HG03432 (cell line): ENCODE measurements at regions not wholly inside any gene's neighbourhood (a gene's known extent, or its start where the extent isn't known, plus 50 kb on each side); places are given as distances from the start of the nearest gene placed in this dataset.
A peak's percentile ranks its signal among the peaks of the same experiment; 100 is the strongest.

Experiments used
- ATAC-seq: cut with Tn5 transposase; IDR thresholded peaks from one replicate; pipeline ENCODE4 v1.9.1; 2021; ENCODE audit warnings: mild to moderate bottlenecking, moderate library complexity; ENCODE audit not compliant: unreplicated experiment

DNA sequence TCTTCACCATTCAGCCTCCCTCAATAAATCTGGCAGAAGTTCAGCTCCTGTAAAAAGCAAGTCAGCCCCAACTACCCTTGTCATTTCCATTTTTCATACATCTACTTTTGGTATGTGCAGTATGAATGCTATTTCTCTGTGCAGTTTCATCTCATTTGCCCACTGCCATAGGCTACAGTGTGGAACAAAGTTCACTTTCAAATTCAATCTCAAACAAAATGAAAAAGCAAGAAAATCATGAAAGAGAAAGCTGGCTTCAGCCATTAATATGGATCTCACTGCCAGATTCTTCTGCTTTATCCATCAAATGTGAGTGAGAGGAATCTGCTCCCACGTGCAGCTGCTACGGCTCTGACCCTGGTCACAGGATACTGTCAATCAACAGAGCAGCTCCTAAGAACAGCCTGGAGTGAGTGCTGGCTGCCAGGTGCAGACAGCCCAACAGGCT lies 494.2 kb downstream of the ZNF608 start:
- no peak for ATAC-seq

DNA sequence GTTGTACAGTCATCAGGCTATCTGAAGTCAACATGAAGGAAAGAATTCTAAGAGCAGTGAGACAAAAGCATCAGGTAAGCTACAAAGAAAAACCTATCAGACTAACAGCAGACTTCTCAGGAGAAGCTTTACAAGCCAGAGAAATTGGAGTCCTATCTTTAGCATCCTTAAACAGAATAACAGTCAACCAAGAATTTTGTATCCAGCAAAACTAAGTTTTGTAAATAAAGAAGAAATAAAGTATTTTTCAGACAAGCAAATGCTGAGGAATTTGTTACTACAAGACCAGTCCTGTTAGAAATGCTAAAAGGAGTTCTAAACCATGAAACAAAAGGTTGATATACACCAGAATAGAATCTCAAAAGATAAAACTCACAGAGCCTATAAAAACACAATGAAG lies 501.2 kb downstream of the ZNF608 start:
- no peak for ATAC-seq

DNA sequence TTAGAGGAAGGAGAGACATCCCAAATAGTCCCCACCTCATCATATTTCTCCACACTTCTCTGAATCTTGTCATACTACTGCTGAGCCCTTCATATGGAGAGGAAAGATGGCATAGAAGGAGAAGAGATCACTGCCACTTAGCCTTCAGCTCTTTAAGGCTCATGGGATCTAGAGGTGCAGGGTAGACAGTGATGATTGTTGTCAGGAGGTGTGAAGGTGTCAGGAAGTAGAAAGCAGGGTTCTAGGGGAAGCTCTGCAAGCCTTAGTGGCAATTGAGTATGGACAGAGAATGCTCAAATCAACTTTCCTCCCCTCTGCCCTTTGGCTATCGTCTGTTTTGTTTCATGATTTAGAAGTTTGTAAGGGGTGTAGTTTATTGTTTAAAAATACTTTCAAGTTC lies 505.7 kb downstream of the ZNF608 start:
- ATAC-seq: no peak

DNA sequence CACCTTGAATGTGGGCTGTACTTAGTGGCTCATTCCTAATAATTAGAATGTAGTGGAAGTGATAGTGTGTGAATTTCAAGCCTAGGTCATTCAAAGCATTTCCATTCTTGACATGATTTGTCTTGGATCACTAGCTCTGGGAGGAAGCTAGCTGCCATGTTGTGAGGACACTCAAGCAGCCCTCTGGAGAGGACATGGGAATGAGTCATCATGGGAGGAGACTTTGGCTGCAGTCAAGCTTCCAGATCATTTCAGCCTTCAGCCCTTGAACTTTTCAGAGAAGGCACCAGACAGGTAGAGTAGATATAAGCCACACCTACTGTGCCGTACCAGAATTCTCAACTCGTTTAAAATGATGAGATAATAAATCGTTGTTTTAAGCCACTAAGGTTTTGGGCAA lies 506.9 kb downstream of the ZNF608 start:
- ATAC-seq: no peak

DNA sequence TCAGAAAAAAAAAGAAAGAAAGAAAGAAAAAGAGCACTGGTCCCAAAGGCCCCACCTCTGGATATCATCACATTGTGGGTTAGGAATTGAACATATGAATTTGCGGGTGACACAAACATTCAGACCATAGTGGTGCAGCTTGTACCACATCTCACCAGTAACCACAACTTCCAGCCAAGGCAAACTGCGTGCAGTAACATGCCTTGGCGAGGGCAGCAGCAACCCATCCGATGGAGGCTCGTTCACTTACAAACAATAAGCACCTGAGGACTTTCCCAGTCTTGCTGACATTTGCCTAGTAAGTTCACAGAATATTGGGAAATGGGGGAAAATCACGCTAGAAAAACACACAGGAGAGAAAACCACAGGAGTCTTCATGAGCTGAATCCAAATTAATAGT lies 508.1 kb downstream of the ZNF608 start:
- ATAC-seq: no peak

DNA sequence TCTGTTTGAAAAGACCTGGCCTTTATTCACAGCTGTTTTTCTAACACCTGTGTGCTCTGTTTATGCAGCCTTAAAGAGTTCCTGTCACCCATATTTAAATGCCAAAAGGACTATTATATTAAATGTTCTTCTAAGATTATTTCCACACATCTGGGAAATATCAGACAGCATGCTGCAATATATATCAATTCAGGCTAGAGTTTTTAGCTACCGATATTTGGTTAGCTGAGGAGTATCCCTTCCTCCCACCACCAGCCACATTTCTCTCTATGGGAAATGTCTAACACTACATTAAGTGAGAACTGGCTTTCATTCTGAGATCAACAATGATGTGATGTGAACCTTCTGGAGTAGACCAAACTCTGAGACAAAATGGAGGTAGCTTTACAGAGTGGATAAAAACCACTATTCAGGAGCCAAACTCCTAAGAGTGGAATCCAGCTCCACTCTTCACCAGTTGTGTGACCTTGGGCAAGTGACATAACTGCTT lies 509.2 kb downstream of the ZNF608 start:
- no peak for ATAC-seq

DNA sequence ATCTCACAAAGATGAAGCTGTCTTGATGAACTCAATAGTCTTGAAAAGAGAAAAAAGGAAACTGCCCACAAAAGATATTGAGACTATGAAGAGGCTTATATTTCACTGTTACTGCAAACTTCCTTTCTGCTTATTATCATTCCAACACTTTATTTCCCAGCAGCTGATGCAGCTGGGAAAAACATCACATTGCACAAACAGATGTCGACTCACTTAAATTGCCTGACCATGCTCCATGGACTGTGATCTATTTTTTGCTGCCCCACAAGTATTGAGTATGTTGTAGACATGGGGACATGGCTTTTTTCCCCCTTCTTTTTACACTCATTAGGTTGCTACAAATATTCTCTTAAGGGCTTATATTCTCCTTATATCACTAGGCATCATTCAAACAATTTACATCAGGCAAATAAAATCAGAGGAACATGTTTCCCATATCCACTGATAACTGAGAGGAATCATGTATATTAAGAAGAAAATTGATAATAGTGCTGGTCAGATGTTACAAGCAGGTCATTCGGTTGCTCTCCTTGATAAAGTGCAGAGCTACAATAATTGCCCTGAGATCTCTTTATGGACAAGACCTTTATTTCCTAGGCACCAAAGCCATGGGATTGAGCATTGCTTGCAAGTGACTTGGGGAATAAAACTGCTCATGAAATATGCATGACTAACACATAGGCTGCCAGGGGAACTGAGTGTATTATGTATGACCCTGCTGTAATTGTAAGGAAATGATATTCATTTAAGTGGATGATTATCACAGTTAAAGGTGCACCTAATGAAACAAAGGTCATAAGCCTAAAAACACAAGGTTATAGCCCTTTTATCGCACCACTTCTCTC lies 509.9 kb downstream of the ZNF608 start:
- ATAC-seq: no peak

DNA sequence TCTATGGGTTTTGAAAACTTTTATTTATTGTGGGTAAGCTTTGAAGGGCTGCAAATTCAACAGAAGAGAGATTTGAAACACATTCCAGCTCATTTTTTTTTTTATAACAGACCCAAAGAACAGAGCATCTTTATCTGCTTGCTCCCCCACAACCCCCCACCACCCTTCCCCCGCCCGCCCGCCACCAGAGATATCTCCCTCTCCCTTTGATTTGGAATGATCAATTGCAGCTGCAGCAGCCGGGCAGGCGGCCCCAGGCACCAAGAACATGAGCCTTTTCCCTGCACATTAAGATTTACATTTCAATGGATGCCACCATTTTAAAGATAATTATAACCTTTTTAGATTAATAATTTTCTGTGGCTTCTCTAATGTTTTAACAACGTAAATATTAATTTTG lies 510.9 kb downstream of the ZNF608 start:
- no peak for ATAC-seq

DNA sequence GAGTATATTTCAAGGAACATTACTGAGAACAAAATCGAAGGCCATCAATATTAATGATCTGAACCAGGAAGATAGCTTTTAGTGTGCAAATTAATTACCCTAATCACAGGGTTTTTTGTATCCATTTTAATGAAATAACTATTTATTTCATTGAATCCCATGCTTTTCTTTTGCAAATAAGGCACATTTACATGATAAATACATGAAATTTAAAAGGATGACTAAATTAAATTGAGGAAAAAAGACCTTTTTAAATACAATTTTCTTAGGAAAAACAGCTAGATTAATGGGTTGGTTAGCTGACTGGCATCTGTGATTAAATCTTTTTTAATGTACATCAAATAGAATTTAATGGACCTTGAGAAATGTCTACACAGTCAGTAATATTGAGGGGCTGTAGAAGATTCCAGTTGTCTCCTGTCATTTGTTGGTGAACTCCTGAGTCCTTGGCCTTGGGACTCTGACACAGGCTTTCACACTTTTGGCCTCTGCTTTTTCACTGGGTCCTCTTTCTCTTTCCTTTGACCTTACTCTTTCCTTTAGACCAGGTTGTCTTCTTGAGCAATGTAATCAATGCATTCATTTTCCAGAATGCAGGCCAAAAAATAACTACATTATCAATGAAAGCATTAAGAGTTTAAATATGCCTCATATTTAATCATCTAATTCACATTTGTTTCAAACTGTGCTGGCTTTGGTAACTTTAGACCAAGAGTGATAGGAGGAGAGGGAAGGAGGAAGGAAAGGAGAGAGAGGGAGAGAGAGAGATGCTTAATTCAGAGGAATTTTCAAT lies 511.5 kb downstream of the ZNF608 start:
- ATAC-seq: no peak

DNA sequence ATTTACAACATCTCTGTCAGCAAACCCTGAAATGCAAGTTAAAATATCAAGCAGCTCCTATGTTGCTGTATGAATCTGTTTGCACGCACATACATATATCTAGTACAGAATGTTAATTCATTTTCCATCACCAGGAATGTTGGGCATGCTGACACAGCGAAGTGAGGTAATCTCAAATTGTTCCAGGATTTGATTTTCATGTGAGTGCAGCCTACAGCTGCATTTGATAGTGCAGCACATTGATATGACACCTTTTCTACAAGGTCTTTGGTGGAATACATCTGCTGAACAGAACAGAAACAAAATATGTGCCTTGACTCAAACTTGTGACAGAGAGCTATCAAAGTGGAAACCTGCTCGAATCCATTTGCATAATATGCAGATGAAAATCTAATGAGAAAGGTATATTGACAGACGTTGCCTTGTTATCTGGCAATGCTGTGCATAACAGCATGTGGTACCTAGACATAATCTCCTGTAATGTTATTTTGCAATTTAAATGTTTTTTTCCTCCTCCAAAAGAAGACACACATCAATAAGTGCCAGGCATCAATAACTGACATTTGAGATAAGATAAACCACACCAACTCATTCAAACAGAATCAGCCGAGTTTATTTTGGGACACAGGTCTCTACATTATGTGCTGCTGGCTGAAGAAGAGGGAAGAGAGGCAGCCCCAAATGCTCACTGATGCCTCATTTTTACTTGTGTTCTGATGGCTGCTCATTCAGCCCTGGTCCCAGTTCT lies 512.2 kb downstream of the ZNF608 start:
- ATAC-seq: no peak

DNA sequence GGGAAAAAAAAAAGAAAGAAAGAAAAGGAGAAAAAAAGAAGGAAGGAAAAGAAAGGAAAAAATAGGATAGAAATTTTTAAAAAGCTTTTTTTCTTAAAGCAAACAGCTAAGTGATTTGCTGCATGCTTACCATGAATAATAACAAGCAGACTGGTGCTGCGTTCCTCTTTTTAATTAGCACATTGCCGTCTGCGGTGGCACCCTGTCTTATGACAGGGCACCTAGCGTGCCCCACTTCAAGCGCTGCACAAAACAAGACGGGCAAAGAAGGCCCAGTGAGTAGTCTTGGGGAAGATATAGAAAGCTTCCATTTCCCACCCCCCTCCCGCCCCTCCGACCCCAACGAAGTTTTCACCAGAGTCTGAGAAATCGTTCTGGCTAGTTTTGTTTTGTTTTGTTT lies 513.9 kb downstream of the ZNF608 start:
- ATAC-seq: no peak

DNA sequence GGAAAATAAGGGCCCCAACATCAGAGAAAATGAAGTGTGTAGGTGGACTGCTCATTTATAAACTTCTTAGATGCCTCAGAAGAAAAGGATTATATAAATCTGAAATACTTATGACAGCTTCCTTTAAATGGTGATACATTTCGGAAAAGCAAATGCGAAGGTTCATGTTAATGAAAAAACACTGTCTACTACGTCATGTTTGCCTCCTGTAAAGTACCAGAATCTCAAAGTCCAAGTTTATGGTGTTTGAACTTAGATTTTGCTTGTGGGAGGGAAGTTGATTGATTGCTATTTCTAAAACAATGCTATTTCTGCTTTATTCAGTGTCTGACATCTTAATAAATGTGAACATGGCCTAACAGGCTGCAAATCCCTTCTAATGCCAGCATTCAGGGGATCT lies 514.6 kb downstream of the ZNF608 start:
- ATAC-seq: no peak

DNA sequence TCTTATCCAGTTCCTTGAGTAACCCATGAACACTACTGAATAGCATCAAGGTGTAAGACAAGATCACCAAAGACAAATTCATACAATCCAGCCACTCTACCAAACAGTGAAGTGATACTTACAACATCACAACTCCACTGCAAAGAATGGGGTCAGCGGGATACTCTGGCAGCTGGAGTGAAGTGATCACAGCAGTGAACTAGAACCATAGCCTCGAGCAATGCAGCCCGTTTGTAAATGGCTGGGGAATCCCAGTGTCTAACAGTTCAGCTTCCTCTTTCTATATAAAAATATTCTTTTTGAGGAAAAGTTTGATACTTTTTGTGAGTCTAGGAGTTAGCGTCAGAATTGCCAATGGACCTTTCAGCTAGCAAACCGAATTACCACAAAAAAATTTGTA lies 515.2 kb downstream of the ZNF608 start:
- no peak for ATAC-seq

DNA sequence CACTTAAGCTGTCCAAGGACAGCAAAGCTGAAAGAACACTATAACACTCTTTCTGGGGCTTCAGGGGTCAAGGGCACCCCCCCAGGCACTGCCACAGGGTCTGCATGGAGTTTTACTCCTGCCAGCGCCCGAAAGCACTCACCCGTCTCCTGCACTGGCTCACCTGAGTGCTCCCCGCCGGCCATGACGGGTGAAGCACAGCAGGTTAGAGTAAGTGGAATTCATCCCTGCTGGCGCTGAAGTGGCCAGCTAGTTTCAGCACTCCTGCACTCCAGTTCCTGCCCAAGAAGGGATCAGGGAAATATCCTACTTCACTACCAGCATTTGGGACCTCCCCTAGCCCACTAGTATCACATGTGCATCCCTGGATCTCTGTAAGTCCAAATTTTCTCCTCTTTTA lies 516.0 kb downstream of the ZNF608 start:
- ATAC-seq: no peak

DNA sequence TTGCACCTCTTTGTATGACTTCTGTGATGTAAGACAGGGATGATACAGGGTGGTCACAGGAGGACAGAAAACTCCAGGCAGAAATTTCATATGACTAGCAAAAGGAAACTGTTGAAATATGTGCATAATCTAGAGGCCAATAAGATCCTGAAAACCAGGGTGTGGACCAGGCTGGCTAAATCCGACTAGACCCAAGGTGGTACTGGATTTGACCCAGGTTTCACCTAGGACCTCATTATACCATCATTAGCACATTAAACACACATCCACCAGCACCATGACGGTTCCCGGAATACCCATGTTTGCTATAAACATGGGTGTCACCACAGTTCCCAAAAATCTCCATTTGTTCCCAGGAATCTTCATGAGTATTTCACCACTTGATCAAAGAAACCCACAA lies 517.1 kb downstream of the ZNF608 start:
- no peak for ATAC-seq

DNA sequence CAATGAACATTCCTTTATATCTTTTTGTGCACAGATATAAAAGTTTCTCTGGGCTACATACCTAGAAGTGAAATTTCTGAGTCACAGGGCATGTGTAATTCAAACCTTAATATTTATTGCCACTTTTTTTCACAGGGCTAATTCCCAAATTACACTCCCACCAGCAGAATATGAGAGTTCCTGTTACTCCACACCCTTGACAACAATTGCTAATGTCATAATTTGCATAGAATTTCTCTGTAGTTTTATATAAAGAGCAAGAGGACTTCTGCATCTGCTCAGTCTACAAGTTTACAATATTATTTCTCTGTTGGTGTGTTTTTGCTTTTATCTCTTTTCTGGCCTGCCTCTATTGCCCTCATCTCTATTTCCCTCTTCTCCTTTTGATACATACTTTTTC lies 518.5 kb downstream of the ZNF608 start:
- ATAC-seq: no peak

DNA sequence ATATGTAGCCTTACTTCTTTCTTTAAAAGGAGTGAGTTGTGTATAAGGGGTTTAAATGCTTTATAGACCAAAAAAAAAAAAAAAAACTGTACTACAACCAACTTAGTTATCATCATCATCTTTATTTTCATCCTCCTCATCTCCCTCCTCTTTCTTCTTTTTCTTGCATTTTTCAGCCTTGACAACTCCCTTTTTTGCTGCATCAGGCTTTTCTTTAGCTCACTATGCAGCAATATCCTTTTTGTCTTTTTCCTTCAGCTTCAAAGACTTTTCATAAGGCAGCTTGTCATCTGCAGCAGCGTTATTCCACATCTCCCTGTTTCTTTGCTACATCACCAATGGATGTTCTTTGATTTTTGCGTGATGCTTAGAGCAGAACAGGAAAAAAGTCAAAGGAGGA lies 526.0 kb downstream of the ZNF608 start:
- ATAC-seq: no peak

DNA sequence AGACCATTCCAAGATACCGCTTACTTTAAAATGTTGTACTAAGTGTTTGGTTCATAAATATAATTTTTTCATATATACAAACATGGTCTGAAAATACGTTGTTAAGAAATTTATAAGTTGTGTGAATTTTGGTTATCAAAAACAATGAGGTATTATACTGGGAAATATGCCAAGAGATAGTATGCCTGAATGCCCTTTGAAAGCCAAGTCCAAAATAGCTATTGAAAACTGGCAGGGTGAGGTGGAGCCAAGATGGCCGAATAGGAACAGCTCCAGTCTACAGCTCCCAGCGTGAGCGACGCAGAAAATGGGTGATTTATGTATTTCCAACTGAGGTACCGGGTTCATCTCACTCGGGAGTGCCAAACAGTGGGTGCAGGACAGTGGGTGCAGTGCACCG lies 533.5 kb downstream of the ZNF608 start:
- no peak for ATAC-seq

DNA sequence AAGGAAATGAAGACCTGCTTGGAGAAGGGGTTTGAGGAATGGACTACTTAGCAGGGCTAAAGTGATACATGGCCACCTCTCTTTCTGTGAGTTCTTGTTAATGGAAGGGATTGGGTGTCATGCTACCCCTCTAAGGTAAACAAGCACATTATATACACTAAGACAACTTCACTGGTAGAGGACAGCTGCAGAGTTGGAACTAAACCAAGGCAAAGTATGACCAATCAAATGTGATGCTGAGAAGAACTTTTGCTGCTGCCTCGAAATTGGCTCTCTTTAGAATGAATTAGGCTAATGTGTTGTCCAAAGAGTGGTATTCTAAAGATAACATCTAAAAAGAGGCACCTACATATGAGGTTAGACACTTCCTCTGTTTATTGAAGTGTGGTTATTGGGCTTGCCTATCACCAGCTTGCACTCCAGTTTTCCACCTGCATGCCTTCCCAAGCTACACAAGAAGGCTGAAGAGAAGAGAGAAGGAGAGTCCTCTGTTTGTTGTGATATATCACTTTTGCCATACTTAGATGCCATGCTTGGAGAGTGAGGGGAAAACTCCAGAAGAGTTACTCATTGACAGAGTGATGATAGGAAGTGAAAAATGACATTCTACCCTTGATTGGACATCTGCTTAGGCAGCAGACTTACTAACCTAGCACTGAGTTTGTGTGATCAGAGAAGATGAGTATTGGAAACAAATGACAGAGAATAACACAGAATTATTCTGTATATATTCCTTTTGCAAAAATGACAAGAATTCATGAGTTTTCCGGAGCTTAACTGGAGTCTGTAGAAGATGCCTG lies 536.1 kb downstream of the ZNF608 start:
- ATAC-seq: peak; percentile 43

DNA sequence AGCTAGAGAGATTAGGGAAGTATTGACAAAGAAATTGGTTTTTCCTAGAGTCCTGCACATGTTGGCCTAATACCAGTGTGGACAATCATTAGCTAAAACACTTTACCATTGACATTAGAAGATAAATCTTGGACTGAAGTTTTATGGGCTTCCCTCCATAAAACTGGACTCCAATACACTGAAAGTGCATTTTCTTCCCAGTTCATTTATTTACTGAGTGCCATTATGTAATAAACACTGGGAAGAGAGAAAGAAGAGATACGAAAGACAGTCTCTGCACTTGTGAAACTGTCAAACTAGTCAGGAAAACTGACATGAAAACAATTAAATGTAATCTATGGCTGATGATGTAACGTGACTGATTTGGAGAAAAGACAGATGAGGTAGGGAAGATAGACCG lies 539.3 kb downstream of the ZNF608 start:
- ATAC-seq: no peak

DNA sequence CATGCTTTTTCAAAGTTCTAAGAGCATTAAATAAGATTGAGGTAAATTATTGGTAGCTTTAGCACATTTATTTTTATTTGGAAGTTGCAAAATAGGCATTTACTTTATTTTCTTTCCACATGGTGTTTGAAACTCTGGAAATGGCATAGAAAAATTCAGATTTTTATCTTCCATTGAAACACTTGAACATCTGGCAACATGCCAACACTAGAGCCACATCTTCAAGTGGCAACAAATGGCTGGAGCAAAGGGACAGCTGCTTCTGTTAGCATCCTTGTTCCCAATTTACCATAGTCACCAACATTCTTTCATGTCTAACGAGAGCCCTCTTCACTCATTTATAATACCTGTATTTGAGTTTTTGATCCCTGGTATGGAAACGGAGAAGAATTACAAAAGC lies 539.9 kb downstream of the ZNF608 start:
- ATAC-seq: no peak
